ENCODE measurements at regions not wholly inside any gene's neighbourhood (a gene's known extent, or its start where the extent isn't known, plus 50 kb on each side); places are given as distances from the start of the nearest gene placed in this dataset.

DNA sequence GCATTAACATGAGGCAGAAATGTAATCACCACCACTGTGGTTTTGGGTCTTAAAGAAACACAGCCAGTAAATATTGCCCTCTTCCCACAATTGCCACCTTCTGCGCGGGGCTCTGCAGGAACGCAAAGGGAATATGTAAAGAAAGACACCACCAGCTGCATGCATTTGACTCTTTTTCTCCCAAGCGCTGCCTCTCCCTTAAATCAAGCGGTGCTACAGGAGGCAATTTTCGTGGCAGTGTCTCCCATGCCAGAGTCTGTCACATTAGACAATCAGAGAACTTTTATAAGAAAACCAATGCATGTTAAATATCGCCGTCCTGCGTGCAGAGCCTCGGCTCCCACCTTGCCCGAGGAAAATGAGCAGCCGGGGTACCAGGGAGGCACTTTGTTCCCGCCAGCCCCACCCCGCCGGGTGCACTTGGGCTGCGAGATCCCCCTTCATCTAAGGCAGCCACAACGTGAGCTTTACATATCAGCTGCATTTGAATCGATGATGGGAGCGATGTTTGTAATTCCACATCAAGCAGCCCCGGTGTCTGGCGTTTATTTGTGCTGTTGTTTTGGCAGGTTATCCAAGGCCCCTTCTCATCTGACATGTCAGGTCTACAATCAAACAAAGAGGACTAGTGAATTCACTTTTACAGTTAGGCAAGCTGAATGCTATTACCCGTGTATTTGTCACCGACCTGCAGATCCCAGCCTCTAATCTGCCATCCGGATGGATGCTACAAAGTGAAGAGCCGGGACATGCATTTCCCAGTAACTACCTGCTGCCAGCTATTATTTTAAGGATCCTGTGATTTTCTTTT, 72.3 kb upstream of the MGMT start:
- H3K4me3 ChIP-seq (replicated peaks; ENCODE audit: low read depth, low read length): no peak overlapping the region
- no peaks in the 10 kb centered on the region for H3K27me3 ChIP-seq (replicated peaks; ENCODE audit: control insufficient read depth, insufficient read depth, low read length)

GRCh38 chr10:129396021-129396722, 70.9 kb upstream of the MGMT start:
- H3K27me3 ChIP-seq (replicated peaks; ENCODE audit: control insufficient read depth, insufficient read depth, low read length): no peaks in the 10 kb centered on the region
- no peak for DNase-seq (ENCODE audit: extremely low read depth, insufficient read length)

More for the DNA sequence above, 72.3 kb upstream of the MGMT start:
- TF ChIP-seq, protein P1, sequence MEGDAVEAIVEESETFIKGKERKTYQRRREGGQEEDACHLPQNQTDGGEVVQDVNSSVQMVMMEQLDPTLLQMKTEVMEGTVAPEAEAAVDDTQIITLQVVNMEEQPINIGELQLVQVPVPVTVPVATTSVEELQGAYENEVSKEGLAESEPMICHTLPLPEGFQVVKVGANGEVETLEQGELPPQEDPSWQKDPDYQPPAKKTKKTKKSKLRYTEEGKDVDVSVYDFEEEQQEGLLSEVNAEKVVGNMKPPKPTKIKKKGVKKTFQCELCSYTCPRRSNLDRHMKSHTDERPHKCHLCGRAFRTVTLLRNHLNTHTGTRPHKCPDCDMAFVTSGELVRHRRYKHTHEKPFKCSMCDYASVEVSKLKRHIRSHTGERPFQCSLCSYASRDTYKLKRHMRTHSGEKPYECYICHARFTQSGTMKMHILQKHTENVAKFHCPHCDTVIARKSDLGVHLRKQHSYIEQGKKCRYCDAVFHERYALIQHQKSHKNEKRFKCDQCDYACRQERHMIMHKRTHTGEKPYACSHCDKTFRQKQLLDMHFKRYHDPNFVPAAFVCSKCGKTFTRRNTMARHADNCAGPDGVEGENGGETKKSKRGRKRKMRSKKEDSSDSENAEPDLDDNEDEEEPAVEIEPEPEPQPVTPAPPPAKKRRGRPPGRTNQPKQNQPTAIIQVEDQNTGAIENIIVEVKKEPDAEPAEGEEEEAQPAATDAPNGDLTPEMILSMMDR (IDR thresholded peaks at IDR 0.05; ENCODE audit: insufficient read depth, low read length, poor library complexity, severe bottlenecking): no peak
- no peaks in the 10 kb centered on the region for H3K36me3 ChIP-seq (ENCODE audit: control insufficient read depth, insufficient read depth, low read length)
- no peak for DNase-seq (ENCODE audit: extremely low read depth, insufficient read length)

GRCh38 chr10:129397198-129397974, 69.7 kb upstream of the MGMT start:
- Histone ChIP-seq H3K27me3 (replicated peaks; ENCODE audit: control insufficient read depth, insufficient read depth, low read length) (no peaks in the 10 kb centered on the region), H3K36me3 (ENCODE audit: control insufficient read depth, insufficient read depth, low read length) (no peaks in the 10 kb centered on the region), H3K4me3 (replicated peaks; ENCODE audit: low read depth, low read length) (no peak overlapping the region)
- TF ChIP-seq, protein P1 (IDR thresholded peaks at IDR 0.05; ENCODE audit: insufficient read depth, low read length, poor library complexity, severe bottlenecking): no peak
- DNase-seq (ENCODE audit: extremely low read depth, insufficient read length): no peak

More at GRCh38 chr10:129396021-129396722, 70.9 kb upstream of the MGMT start:
- H3K4me3 ChIP-seq (replicated peaks; ENCODE audit: low read depth, low read length): no peak overlapping the region
- TF ChIP-seq, protein P1 (IDR thresholded peaks at IDR 0.05; ENCODE audit: insufficient read depth, low read length, poor library complexity, severe bottlenecking): no peak
- no peaks in the 10 kb centered on the region for H3K36me3 ChIP-seq (ENCODE audit: control insufficient read depth, insufficient read depth, low read length)

DNA sequence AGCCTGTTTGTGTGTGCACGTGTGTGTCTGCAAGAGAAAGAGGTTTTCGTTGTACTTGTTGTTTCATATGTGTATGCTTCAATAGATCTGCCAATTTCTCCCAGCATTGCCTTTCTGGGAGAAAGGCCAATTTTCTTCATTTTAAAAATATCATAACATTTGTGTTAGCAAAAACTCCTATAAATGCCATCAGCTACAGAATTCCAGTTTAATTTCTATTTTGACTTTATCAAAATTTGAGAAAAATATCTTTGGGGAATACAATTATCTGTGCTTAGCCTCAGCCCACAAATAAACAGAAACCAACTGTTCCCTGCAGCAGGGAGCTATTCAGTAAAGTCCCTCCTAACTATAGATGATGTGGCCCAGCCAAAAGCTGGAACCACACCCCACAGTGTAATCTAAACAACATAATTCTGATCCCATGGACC, 68.3 kb upstream of the MGMT start:
- Histone ChIP-seq H3K4me3 (replicated peaks; ENCODE audit: low read depth, low read length) (no peak overlapping the region), H3K36me3 (ENCODE audit: control insufficient read depth, insufficient read depth, low read length) (no peaks in the 10 kb centered on the region), H3K27me3 (replicated peaks; ENCODE audit: control insufficient read depth, insufficient read depth, low read length) (no peaks in the 10 kb centered on the region)
- TF ChIP-seq, protein P1 (IDR thresholded peaks at IDR 0.05; ENCODE audit: insufficient read depth, low read length, poor library complexity, severe bottlenecking): no peak
- no peak for DNase-seq (ENCODE audit: extremely low read depth, insufficient read length)

GRCh38 chr10:129400426-129400825, 66.6 kb upstream of the MGMT start:
- no peaks in the 10 kb centered on the region for H3K27me3 ChIP-seq (replicated peaks; ENCODE audit: control insufficient read depth, insufficient read depth, low read length)
- TF ChIP-seq, protein P1 (IDR thresholded peaks at IDR 0.05; ENCODE audit: insufficient read depth, low read length, poor library complexity, severe bottlenecking): no peak
- H3K36me3 ChIP-seq (ENCODE audit: control insufficient read depth, insufficient read depth, low read length): no peaks in the 10 kb centered on the region
- no peak for DNase-seq (ENCODE audit: extremely low read depth, insufficient read length)
- H3K4me3 ChIP-seq (replicated peaks; ENCODE audit: low read depth, low read length): no peak overlapping the region

All from GM06990 (cell line).